ENCODE measurements at regions not wholly inside any gene's neighbourhood (a gene's known extent, or its start where the extent isn't known, plus 50 kb on each side); places are given as distances from the start of the nearest gene placed in this dataset.

DNA sequence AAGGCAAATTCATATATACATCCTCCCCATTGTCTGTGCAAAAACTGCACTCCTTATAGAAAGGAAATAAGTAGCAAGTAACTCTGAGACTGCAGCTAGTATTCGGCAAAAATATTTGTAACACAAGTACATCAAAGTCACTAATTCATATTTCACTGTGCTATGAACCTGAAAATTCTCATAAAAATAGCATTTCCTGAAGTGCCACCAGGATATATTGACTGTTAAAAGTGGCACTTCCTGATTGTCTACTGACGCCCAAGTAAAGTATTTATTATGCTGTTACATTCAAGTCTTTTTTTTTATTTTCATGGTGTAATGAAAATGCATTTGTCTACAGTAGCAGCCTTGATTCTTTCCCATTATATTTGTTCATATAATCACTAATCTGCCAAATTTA is 673.8 kb downstream of the PTPRC start:
- TF ChIP-seq CTCF (conservative IDR thresholded peaks at IDR 0.05; ENCODE audit: low read depth, low read length) (no peak), EZH2 (IDR thresholded peaks at IDR 0.05; ENCODE audit: borderline replicate concordance, low read depth, low read length, poor library complexity, severe bottlenecking) (no peak)
- Histone ChIP-seq H3K4me1 (ENCODE audit: insufficient read depth, low read length, poor library complexity, severe bottlenecking) (peaks cover 47% of the 10 kb centered on the region), H3K27me3 (replicated peaks; ENCODE audit: insufficient read depth, low read depth, low read length, poor library complexity) (no peaks in the 10 kb centered on the region), H3K4me3 (ENCODE audit: low read depth, low read length, poor library complexity, severe bottlenecking) (no peak overlapping the region), H3K36me3 (ENCODE audit: insufficient read depth, low read length, poor library complexity, severe bottlenecking) (no peaks in the 10 kb centered on the region), H3K9me3 (ENCODE audit: low read depth, low read length, poor library complexity, severe bottlenecking) (no peaks in the 10 kb centered on the region), H3K27ac (ENCODE audit: low read depth, low read length, poor library complexity, severe bottlenecking) (peak overlapping the region; percentile 95)
- no TSS peak for BruUV-seq (replicated peaks)
- ChIA-PET CTCF (interaction anchor here (1.1 kb wide), 1 partner anchor 150 kb away, joined by 4 read pairs; no protein-coding TSS in a partner anchor), POLR2A (ENCODE audit: low non-redundant PET) (interaction anchor here (0.6 to 0.7 kb wide), 3 partner anchors 151 to 550 kb away, joined by 3 to 4 read pairs (median 3); no protein-coding TSS in a partner anchor)
- DNase-seq (ENCODE audit: low spot score), result peak; percentile 90
- intact Hi-C loops (cut with micrococcal nuclease; ENCODE audit: unreplicated experiment), result loop anchor here (1.0 to 5.0 kb wide), 10 partner anchors 40 to 541 kb away; no protein-coding TSS in a partner anchor

DNA sequence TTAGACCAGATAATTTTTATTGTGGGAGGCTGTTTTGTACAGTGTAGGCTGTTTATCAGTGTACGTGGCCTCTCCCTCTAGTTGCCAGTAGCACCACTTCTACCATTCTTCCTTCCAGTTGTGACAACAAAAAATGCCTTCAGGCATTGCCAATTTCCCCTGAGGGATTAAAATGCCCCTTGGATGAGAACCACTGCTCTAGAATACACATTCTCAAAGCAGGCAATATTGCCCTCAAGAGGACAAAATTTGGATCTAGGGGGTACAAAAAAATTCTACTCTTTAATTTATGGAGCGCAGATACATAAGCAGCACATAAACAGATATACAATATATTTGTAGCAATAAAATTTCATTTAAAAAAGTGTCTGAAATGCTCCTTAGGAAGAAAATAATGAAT is 674.6 kb downstream of the PTPRC start:
- Histone ChIP-seq H3K27ac (ENCODE audit: low read depth, low read length, poor library complexity, severe bottlenecking) (peak overlapping the region; percentile 95), H3K9me3 (ENCODE audit: low read depth, low read length, poor library complexity, severe bottlenecking) (no peaks in the 10 kb centered on the region), H3K4me1 (ENCODE audit: insufficient read depth, low read length, poor library complexity, severe bottlenecking) (peaks cover 47% of the 10 kb centered on the region), H3K36me3 (ENCODE audit: insufficient read depth, low read length, poor library complexity, severe bottlenecking) (no peaks in the 10 kb centered on the region), H3K4me3 (ENCODE audit: low read depth, low read length, poor library complexity, severe bottlenecking) (no peak overlapping the region), H3K27me3 (replicated peaks; ENCODE audit: insufficient read depth, low read depth, low read length, poor library complexity) (no peaks in the 10 kb centered on the region)
- no TSS peak for BruUV-seq (replicated peaks)
- intact Hi-C loops (cut with micrococcal nuclease; ENCODE audit: unreplicated experiment), result loop anchor here (1.0 to 5.0 kb wide), 9 partner anchors 41 to 542 kb away; no protein-coding TSS in a partner anchor
- POLR2A ChIA-PET (ENCODE audit: low non-redundant PET), result no interaction called here
- CTCF ChIA-PET, result no interaction called here
- peak; percentile 95 for DNase-seq (ENCODE audit: low spot score)
- TF ChIP-seq EZH2 (IDR thresholded peaks at IDR 0.05; ENCODE audit: borderline replicate concordance, low read depth, low read length, poor library complexity, severe bottlenecking) (no peak), CTCF (conservative IDR thresholded peaks at IDR 0.05; ENCODE audit: low read depth, low read length) (peak; percentile 62)

GRCh38 chr1:199319341-199319740 is 680.5 kb downstream of the PTPRC start:
- no TSS peak for BruUV-seq (replicated peaks)
- intact Hi-C loops (cut with micrococcal nuclease; ENCODE audit: unreplicated experiment), result no loop called here
- ChIA-PET POLR2A (ENCODE audit: low non-redundant PET) (no interaction called here), CTCF (no interaction called here)
- Histone ChIP-seq H3K27me3 (replicated peaks; ENCODE audit: insufficient read depth, low read depth, low read length, poor library complexity) (no peaks in the 10 kb centered on the region), H3K4me1 (ENCODE audit: insufficient read depth, low read length, poor library complexity, severe bottlenecking) (peaks cover 4% of the 10 kb centered on the region), H3K36me3 (ENCODE audit: insufficient read depth, low read length, poor library complexity, severe bottlenecking) (no peaks in the 10 kb centered on the region), H3K27ac (ENCODE audit: low read depth, low read length, poor library complexity, severe bottlenecking) (no peak overlapping the region), H3K9me3 (ENCODE audit: low read depth, low read length, poor library complexity, severe bottlenecking) (no peaks in the 10 kb centered on the region), H3K4me3 (ENCODE audit: low read depth, low read length, poor library complexity, severe bottlenecking) (no peak overlapping the region)
- DNase-seq (ENCODE audit: low spot score), result no peak
- no peak for TF ChIP-seq CTCF (conservative IDR thresholded peaks at IDR 0.05; ENCODE audit: low read depth, low read length)

Measured in A673 (cell line).